ENCODE measurements at regions not wholly inside any gene's neighbourhood (a gene's known extent, or its start where the extent isn't known, plus 50 kb on each side); places are given as distances from the start of the nearest gene placed in this dataset.
A peak's percentile ranks its signal among the peaks of the same experiment; 100 is the strongest.
"Not testable (repeated sequence)": the region's sequence is repeated elsewhere in the genome, so short reads cannot be mapped to it uniquely, and the experiment has no call there.

DNA sequence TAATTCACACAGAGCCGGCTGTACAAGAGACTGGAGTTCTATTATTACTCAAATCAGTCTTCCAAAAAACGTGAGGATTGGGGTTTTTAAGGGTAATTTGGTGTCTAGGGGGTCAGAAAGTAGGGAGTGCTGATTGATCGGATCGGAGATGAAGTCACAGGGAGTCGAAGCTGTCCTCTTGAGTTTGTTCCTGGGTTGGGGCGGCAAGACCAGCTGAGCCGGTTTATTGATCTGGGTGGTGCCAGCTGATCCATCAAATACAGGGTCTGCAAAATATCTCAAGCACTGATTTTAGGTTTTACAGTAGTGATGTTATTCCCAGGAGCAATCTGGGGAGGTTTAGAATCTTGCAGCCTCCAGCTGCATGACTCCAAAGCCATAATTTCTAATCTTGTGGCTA lies 262.7 kb downstream of the KCNRG start:
- no peak for DNase-seq

DNA sequence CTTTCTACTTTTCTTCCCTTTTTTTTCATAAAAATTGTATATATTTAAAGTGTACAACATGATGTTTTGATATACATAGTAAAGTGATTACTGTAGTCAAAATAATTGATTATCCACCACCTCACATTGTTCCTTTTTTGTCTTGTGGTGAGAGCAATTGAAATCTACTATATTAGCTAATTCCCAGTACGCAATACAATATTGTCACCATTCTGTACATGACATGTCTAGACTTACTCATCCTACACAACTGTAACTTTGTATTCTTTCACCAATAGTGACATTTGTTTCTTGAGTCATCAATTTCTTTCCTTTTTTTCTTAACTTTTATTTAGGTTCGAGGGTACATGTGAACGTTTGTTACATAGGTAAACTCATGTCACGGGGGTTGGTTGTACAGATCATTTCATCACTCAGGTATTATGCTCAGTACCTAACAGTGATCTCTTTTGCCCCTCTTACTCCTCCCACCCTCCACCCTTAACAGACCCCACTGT lies 265.2 kb downstream of the KCNRG start:
- no peak for DNase-seq

DNA sequence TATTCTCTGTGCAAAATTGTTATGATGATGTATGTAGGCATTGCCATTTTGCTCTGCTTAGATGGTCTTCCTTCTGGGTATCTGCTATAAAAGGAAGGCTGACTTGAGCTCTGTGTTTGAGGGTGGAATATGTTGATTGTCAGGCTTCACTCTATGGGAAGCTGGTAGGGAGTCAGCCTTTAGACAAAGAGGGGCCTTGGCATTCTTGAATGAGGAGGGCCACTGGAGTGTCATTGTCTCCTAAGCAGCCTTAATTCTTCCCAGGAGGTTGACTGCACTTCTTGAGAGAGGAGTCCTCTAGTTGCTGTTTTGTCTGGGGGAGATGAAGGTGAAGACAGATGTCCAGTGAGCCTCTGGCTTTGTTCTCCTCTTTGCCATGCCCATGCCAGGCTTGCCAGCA lies 266.8 kb downstream of the KCNRG start:
- DNase-seq: no peak

DNA sequence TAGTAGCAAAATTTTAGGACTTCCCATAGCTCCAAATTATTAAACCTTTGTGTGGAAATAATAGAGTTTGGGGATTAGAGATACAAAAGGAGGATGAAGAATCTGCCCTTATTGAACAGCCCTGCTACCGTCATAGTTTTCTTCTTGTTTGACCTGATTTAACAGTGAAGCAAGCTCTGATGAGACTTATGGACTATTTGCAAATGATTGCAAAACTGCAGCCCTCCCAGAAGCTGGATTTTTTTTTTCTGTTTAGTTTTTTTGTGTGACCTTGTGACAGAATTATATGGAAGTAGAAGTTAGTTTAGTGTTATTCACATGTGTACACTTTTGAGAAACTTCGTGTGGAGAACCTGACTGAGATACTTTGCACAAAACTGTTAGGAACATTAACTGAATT lies 267.8 kb downstream of the KCNRG start:
- DNase-seq: no peak

DNA sequence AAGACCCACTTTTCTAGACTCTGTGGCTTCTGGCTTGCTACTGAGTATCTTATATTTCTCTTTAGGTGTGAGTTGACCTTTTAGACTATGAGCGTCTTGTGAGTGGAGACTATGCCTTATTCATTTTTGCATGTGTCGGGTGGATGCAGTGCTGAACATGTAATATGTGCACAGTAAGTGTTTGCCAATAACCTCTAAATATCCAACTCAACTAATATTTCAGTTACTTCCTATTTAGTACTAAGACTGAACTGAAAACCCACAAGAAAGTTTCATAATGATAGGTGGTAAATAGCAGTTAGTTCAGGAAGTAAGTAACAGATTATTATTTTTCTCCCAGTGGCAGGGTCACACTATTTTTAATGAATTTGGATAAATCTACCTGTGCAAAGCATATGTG lies 269.3 kb downstream of the KCNRG start:
- no peak for DNase-seq

DNA sequence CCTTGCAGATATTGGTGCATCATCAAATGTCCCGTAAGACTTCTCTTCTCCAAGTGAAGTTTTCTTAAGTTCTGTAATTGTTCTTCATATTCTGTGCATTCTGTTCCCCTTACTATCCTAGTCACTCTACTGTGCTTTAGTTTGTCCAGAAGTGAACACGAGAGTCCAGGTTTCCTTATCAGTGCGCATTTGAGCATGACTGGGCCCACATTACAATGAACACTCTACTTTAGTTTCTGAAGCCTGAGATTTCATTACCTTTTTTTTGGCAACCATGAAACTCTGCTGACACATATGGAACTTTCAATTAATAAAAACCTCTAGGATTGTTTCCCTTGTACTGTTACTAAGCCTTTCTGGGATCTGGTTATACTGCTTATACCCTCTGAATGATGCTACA lies 270.0 kb downstream of the KCNRG start:
- no peak for DNase-seq

DNA sequence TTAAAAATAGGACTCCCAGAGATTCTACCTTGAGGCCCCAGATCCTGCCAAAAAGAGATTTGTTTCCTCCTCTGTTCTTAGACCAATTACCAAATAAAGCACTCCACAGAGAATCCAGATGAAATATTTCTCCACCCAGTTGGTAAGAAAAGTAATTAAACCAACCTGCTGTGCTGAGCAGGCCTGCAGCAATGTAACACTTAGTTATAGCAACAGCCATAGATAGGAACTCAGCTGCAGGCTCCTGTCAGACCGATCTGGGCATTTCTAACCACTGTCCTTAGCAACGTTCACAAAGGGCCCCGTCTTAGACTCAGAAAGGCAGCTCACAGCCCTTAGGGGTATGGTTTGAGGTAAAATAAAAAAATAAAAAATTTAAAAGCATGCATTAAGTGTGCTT lies 271.1 kb downstream of the KCNRG start:
- DNase-seq: no peak

DNA sequence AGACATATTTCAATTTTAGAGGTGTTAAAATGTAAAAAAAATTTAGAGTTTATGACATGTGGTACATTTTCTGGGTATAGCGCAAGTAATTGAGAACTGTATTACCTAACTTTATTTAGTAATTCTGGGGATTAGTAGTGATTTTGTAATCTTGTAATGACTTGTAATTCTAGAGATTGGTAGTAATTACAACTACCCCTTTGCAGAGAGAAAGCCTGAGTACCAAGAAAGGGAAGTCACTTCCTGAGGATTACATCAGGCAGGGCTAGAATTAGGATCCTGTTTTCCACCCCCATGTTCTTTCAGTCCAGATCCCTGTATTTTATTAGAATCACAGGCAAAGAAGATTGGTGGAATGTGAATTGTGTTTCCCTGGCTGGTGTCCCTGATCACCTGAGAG lies 274.9 kb downstream of the KCNRG start:
- no peak for DNase-seq

DNA sequence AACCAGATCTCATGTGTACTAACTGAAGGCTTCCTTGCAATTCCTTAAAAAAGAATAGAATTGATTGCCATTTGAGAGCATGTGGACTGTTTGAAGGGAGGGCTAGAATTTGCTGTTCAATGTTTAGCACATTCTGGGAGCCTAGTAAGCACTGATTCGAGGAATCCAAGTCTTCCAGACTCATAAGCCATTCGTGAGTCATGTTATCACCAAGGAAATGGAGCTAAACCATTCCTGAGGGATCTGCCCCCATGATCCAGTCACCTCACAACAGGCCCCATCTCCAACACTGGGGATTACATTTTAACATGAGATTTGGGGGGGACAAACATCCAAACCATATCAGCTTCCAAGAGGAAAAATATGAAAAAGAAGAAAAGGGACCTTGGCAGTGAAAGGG lies 276.4 kb downstream of the KCNRG start:
- no peak for DNase-seq

DNA sequence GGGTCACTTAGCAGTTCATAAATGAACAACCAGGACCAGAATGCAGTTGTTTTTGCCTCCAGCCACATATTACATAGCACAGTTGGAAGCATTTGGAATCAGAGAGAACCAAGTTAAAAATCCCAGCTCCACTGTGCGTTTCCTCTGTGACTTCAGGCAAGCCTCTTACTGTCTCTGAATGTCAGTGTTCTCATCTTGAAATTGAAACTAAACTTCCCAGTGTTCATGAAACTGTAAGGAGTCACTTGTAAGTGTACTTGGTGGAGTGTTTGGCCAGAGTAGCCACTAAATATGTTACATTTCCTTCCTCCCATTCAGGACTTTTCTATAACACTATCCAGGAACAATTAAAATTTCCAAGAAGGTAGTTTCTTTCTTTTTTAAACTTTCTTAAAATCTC lies 276.8 kb downstream of the KCNRG start:
- DNase-seq: no peak

DNA sequence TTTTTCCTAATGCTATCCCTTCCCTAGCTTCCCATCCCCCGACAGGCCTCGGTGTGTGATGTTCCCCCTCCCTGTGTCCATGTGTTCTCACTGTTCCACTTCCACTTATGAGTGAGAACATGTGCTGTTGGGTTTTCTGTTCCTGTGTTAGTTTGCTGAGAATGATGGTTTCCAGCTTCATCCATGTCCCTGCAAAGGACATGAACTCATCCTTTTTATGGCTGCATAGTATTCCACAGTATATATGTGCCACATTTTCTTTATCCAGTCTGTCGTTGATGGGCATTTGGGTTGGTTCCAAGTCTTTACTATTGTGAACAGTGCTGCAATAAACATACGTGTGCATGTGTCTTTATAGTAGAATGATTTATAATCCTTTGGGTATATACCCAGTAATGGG lies 279.2 kb downstream of the KCNRG start:
- DNase-seq: not testable (repeated sequence)

DNA sequence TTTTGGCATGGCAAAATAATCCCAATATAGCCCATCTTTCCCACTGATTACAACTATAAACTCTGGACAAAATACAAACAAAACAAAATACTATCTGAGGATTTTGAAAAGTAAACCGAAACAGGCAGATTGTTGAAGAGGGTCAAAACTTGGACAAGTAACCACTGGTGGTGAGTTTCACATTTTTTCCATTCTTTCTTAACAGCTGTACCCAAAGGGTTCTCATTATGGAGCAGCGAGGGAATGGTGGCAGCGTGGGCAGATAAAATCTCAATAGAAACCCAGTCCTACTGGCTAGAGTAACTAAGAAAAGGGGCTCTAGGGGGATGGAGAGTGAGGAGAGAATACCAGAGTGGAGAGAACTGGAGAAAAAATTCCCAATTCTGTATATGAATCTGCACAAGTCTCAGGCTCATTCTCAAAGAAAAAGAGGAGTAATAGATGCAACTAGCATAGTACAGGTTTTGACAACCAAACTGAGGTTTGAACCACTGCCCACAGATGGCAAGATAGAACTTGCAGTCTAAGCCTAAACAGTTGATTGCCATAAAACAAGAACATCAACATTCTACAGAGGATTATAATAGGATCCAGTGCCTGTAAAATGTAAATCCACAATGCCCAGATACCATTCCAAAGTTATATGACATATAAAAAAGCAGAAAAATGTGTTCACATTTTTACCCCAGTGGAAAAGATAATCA lies 284.5 kb downstream of the KCNRG start:
- DNase-seq: no peak

DNA sequence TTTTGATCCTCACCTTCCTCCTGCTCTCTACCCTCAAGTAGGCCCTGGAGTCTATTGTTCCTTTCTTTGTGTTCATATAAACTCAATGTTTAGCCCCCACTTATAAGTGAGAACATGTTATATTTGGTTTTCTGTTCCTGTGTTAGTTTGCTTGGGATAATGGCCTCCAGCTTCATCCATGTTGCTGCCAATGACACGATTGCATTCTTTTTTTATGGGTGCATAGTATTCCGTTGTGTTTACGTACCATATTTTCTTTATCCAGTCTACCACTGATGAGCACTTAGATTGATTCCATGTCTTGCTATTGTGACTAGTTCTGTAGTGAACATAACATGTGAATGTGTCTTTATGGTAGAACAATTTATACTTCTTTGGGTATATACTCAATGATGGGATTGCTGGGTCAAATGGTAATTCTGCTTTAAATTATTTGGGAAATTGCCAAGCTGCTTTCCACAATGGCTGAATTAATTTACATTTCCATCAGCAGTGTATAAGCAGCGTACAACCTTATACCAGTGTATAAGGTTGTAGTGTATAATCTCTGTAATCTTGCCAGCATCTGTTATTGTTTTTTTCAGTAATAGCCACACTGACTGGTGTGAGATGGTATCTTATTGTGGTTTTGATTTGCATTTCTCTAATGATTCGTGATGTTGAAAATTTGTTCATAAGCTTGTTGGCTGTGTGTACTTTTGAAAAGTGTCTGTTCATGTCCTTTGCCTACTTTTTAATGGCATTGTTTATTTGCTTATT lies 288.9 kb downstream of the KCNRG start:
- DNase-seq: no peak

DNA sequence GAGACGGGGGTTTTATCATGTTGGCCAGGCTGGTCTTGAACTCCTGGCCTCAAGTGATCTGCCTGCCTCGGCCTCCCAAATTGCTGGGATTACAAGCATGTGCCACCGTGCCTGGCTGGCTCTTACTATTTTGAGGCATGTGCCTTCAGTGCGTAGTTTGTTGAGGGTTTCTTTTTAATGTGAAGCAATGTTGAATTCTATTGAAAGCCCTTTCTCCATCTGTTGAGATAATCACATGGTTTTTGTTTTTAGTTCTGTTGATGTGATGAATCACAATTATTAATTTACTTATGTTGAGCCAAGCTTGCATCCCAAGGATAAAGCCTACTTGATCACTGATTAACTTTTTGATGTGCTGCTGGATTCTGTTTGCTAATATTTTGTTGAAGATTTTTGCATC lies 290.9 kb downstream of the KCNRG start:
- no peak for DNase-seq

DNA sequence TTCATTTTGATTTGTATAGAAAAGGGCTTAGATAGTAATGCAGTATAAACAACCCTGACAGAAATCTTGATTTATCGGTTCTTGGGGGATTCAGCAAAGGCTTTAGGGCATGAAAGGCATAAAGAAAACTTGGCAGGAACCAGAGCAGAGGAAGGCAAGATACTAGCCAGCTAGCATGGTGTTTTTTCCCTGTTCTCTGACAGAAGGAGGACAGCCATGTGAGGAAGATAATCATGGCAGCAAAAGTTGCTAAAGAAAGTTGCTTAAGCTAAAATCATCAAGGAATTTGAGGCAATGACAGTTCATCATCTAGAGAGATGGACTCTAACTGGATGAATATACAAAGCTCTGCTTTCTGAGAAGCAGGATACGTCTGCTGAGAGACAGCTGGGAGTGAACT lies 294.1 kb downstream of the KCNRG start:
- no peak for DNase-seq

DNA sequence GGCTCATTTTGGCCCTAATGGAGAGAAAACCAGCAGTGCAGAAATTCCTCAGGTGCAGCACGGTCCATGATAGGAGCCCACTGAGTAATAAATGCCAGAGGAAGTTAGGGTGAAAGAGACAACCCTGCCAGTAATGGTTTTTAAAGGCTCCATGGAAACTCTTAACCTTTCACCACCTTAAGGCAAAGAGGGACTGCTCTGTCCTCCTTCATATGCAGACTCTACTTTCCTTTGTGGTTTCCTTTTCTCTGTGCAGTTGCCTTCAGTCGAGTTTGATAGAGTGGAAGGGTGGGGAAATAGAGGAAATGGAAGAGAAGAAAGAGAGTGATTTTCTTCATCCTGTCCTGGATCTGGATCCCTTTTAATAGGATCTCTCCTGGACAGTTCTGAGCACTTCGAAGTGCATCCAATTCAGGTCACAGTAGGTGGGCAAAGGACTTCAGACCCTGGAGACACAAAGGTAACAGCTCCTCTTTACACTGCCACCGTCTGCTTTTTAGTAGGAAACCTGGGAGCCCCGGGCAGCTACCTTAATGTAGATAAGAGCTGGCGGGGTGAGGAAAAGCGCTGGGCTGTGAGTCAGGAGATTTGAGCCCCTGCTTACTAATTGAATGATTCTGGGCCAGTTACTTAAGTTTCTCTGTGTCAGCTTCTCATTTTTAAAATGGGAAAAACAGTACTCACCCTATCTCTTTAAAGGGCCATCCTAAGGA lies 294.8 kb downstream of the KCNRG start:
- DNase-seq: no peak

DNA sequence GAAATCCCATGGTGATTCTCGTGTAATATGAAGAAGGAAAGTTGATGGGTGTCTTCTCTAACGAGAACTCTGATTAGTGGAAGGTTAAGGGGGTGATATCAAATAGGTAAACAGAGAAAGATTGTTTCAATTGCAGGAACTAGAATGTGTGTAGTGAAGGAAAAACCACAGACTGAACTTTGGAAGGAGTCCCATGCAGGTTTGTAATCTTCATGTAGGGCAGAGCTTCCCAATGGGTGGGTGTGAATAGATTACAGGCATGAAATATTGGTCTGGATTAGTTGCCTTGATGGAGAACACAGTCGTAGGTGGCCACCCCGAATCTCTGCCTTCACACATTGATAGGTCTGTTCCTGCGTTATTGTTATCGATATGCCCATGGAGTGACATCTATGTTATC lies 295.5 kb downstream of the KCNRG start:
- DNase-seq: no peak

DNA sequence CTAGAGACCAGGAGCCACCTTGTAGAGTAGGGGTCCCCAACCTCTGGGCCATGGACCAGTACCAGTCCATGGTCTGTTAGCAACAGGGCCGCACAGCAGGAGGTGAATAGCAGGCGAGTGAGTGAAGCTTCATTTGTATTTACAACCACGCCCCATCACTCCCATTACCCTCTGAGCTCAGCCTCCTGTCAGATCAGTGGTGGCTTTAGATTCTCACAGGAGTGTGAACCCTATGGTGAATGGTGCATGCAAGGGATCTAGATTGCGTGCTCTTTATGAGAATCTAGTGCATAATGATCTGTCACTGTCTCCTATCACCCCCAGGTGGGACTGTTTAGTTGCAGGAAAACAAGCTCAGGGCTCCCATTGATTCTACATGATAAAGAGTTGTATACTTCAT lies 303.6 kb downstream of the KCNRG start:
- DNase-seq: peak in 1 of 2 donors; percentile 13

DNA sequence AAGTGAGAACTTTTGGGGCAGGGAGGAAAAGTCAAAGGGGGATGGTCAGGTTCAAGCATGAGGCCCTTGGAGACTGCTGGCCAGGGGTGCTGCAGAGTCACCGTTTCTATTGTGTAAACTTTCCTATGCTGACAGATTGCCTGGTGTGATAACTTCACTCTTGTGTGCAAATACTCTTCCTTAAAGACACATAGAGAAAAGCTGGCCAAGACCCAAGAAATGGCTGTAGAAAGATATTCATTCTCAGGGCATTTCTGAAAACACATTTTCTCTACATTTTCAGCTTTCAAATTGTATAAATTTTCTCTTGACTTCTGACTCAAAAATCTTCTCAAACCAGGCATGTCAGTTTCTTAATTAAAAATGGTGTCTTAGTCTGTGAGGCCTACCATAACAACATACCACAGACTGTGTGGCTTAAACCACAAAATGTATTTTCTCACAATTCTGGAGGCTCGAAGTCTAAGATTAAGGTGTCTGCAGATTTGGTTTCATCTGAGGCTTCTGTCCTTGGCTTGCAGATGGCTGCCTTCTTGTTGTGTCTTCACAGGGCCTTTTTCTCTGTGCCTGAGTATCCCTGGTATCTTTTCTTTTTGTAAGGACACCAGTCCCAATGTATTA lies 304.5 kb downstream of the KCNRG start:
- peak in 1 of 2 donors; percentile 35 for DNase-seq

DNA sequence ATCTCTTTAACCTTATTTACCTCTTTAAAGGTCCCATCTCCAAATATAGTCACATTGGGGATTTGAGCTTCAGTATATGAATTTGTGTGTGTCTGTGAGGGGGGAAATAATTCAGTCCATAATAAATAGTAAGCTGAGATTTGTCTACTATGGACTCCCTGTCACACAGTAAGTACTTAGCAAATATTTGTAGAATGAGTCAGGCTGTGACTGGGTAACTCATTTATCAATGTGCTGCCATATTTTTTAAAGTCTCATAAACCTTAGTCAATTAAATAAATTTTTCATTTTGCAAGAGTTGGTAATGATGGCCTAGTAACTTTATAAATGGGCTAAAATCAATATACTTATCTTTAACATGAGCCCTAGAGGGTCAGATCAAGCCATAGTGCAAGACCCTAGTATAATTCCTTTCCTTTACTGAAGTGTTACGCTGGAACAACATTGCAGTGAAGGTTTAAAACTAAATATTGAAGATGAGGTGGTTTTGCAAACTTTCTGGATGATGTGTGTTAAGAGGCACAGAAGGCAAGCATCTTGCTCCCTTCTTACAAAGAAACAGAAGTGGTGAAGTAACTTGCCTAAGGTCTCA lies 305.1 kb downstream of the KCNRG start:
- DNase-seq: no peak

DNA sequence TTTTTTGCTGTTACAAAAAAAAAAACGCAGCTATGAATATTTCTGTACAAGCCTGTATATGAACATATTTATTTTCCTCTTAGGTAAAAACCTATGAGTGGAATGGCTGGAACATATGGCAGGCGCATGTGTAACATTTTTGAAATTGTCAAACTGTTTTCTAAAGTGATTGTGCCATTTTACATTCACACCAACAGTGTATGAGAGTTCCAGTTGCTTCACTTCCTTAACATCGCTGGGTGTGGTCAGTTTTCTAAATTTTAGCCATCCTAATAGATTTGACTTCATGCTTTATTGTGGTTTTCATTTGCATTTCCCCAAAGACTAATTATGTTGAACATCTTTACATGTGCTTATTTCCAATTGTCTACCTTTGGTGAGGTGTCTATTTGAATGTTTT lies 306.8 kb downstream of the KCNRG start:
- DNase-seq: no peak

DNA sequence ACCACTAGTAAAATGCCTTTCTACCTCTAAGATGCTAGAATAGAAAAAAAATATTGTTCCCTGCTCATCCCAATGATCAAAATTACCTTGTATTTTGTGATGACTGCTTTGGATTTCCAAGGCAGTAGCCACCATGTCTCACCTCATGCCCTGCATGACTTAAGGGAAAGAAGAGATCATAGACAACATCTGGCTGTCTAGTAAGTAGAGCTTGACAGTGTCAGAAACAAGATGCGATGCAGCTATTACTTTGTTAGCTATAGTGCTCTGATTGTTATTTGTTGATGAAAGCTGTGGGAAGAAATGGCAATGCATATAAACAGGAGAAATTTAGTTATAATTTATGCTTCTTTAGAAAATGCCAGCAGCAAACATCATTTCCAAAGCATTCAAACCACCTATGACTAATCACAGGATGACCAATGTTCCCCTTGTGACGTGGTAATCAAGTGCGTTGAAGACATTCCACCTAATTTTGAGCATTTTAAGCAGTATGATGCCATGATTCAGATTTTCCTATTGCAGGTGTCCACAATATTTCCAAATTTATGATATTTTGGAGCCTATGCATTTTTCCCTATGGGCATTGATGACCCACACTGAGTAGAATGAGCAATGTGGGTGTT lies 308.3 kb downstream of the KCNRG start:
- no peak for DNase-seq

DNA sequence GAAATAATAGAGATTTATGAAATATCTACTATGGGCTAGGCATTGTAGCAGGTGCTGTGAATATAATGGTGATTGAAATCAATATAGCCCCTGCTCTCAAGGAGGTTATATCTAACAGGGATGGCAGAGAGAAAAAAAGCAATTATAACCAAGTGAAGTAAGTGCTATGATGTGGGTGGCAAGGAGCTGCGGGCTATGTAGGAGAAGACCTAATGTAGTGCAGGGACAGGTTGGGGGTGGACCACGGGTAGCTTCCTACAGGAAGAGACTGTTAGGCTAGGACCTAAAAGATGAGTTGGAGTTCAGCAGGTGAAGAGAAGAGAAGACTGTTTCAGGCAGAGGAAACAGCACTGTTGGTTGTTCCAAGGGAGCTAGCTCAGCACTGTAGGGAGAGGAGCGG lies 311.0 kb downstream of the KCNRG start:
- no peak for DNase-seq
